ENCODE measurements at regions not wholly inside any gene's neighbourhood (a gene's known extent, or its start where the extent isn't known, plus 50 kb on each side); places are given as distances from the start of the nearest gene placed in this dataset.

GRCh38 chr14:84435820-84436324 lies 1094.1 kb upstream of the FLRT2 start:
- no peaks in the 10 kb centered on the region for H3K36me3 ChIP-seq (ENCODE audit: control insufficient read depth in 1 of 2, insufficient read depth in 2 of 2, low read length in 2 of 2)
- no peak overlapping the region for H3K27ac ChIP-seq (ENCODE audit: low read depth, low read length)
- H3K23ac ChIP-seq (ENCODE audit: low read length) = no peak overlapping the region
- no peak overlapping the region for H4K12ac ChIP-seq (ENCODE audit: low read depth, low read length)
- no peak overlapping the region for H3K4me3 ChIP-seq (ENCODE audit: low read depth, low read length)
- H4K8ac ChIP-seq (ENCODE audit: low read depth, low read length) = no peak overlapping the region
- no peaks in the 10 kb centered on the region for H3K4me1 ChIP-seq (ENCODE audit: control insufficient read depth in 1 of 2, insufficient read depth in 2 of 2, low read length in 2 of 2)
- no peaks in the 10 kb centered on the region for H3K27me3 ChIP-seq (ENCODE audit: insufficient read depth, low read length)
- no peaks in the 10 kb centered on the region for H3K9me3 ChIP-seq (ENCODE audit: insufficient read depth, low read depth, low read length)
- H4K91ac ChIP-seq (ENCODE audit: low read depth, low read length) = no peak overlapping the region
- H3K18ac ChIP-seq (ENCODE audit: low read length) = no peak overlapping the region
- H2BK5ac ChIP-seq (ENCODE audit: low read depth, low read length, poor library complexity) = no peak overlapping the region
- no peaks in the 10 kb centered on the region for H3K79me1 ChIP-seq (ENCODE audit: low read length)
- no peaks in the 10 kb centered on the region for H3K79me2 ChIP-seq (ENCODE audit: control insufficient read depth, insufficient read depth, low read length, poor library complexity)
- H2AFZ ChIP-seq (ENCODE audit: insufficient read depth, low read length, poor library complexity) = no peak overlapping the region
- H2BK120ac ChIP-seq (ENCODE audit: insufficient read depth, low read length, poor library complexity) = no peak overlapping the region
- no peak overlapping the region for H3K14ac ChIP-seq (ENCODE audit: low read length)
- no peak overlapping the region for H3K9ac ChIP-seq (ENCODE audit: low read length)
- no peak overlapping the region for H2BK12ac ChIP-seq (ENCODE audit: low read length)
- no peak overlapping the region for H2AK5ac ChIP-seq (ENCODE audit: low read length)
- H3K4ac ChIP-seq (ENCODE audit: low read depth, low read length) = no peak overlapping the region
- H3K4me2 ChIP-seq (ENCODE audit: low read length) = no peak overlapping the region
- no CpG with 5 or more reads among the region's 1 CpG for WGBS (ENCODE audit: extremely low coverage, insufficient coverage, insufficient read length)
- DNase-seq = no peak

GRCh38 chr14:84436528-84436927 lies 1093.4 kb upstream of the FLRT2 start:
- no peak overlapping the region for H3K4ac ChIP-seq (ENCODE audit: low read depth, low read length)

GRCh38 chr14:84442521-84442920 lies 1087.4 kb upstream of the FLRT2 start:
- no peaks in the 10 kb centered on the region for H3K36me3 ChIP-seq (ENCODE audit: control insufficient read depth in 1 of 2, insufficient read depth in 2 of 2, low read length in 2 of 2)
- H4K91ac ChIP-seq (ENCODE audit: low read depth, low read length) = no peak overlapping the region
- H2BK12ac ChIP-seq (ENCODE audit: low read length) = no peak overlapping the region
- H2AK5ac ChIP-seq (ENCODE audit: low read length) = no peak overlapping the region
- H3K27me3 ChIP-seq (ENCODE audit: insufficient read depth, low read length) = no peaks in the 10 kb centered on the region
- WGBS (ENCODE audit: extremely low coverage, insufficient coverage, insufficient read length) = no CpG with 5 or more reads among the region's 5 CpGs
- H4K12ac ChIP-seq (ENCODE audit: low read depth, low read length) = no peak overlapping the region
- no peak overlapping the region for H3K18ac ChIP-seq (ENCODE audit: low read length)
- H3K4me3 ChIP-seq (ENCODE audit: low read depth, low read length) = no peak overlapping the region
- no peak overlapping the region for H2BK120ac ChIP-seq (ENCODE audit: insufficient read depth, low read length, poor library complexity)
- H2AFZ ChIP-seq (ENCODE audit: insufficient read depth, low read length, poor library complexity) = no peak overlapping the region
- H3K4me1 ChIP-seq (ENCODE audit: control insufficient read depth in 1 of 2, insufficient read depth in 2 of 2, low read length in 2 of 2) = no peaks in the 10 kb centered on the region
- no peak overlapping the region for H3K4ac ChIP-seq (ENCODE audit: low read depth, low read length)
- H3K23ac ChIP-seq (ENCODE audit: low read length) = no peak overlapping the region
- H2BK5ac ChIP-seq (ENCODE audit: low read depth, low read length, poor library complexity) = no peak overlapping the region
- no peaks in the 10 kb centered on the region for H3K79me1 ChIP-seq (ENCODE audit: low read length)
- no peak for DNase-seq
- no peaks in the 10 kb centered on the region for H3K9me3 ChIP-seq (ENCODE audit: insufficient read depth, low read depth, low read length)
- H3K9ac ChIP-seq (ENCODE audit: low read length) = no peak overlapping the region
- no peaks in the 10 kb centered on the region for H3K79me2 ChIP-seq (ENCODE audit: control insufficient read depth, insufficient read depth, low read length, poor library complexity)
- no peak overlapping the region for H4K8ac ChIP-seq (ENCODE audit: low read depth, low read length)
- H3K14ac ChIP-seq (ENCODE audit: low read length) = no peak overlapping the region
- H3K4me2 ChIP-seq (ENCODE audit: low read length) = no peak overlapping the region
- H3K27ac ChIP-seq (ENCODE audit: low read depth, low read length) = no peak overlapping the region

More at GRCh38 chr14:84436528-84436927, 1093.4 kb upstream of the FLRT2 start:
- H2AK5ac ChIP-seq (ENCODE audit: low read length) = no peak overlapping the region
- no CpG with 5 or more reads among the region's 2 CpGs for WGBS (ENCODE audit: extremely low coverage, insufficient coverage, insufficient read length)
- no peak overlapping the region for H4K12ac ChIP-seq (ENCODE audit: low read depth, low read length)
- no peak overlapping the region for H3K4me3 ChIP-seq (ENCODE audit: low read depth, low read length)
- H2BK120ac ChIP-seq (ENCODE audit: insufficient read depth, low read length, poor library complexity) = no peak overlapping the region
- H3K14ac ChIP-seq (ENCODE audit: low read length) = no peak overlapping the region
- H2AFZ ChIP-seq (ENCODE audit: insufficient read depth, low read length, poor library complexity) = no peak overlapping the region
- H2BK5ac ChIP-seq (ENCODE audit: low read depth, low read length, poor library complexity) = no peak overlapping the region
- H4K8ac ChIP-seq (ENCODE audit: low read depth, low read length) = no peak overlapping the region
- H3K9ac ChIP-seq (ENCODE audit: low read length) = no peak overlapping the region
- H3K9me3 ChIP-seq (ENCODE audit: insufficient read depth, low read depth, low read length) = no peaks in the 10 kb centered on the region
- no peaks in the 10 kb centered on the region for H3K79me1 ChIP-seq (ENCODE audit: low read length)
- no peak overlapping the region for H3K4me2 ChIP-seq (ENCODE audit: low read length)
- DNase-seq = no peak
- H4K91ac ChIP-seq (ENCODE audit: low read depth, low read length) = no peak overlapping the region
- H3K36me3 ChIP-seq (ENCODE audit: control insufficient read depth in 1 of 2, insufficient read depth in 2 of 2, low read length in 2 of 2) = no peaks in the 10 kb centered on the region
- H3K4me1 ChIP-seq (ENCODE audit: control insufficient read depth in 1 of 2, insufficient read depth in 2 of 2, low read length in 2 of 2) = no peaks in the 10 kb centered on the region
- H3K23ac ChIP-seq (ENCODE audit: low read length) = no peak overlapping the region
- H3K27me3 ChIP-seq (ENCODE audit: insufficient read depth, low read length) = no peaks in the 10 kb centered on the region
- no peak overlapping the region for H3K27ac ChIP-seq (ENCODE audit: low read depth, low read length)
- H3K18ac ChIP-seq (ENCODE audit: low read length) = no peak overlapping the region
- H2BK12ac ChIP-seq (ENCODE audit: low read length) = no peak overlapping the region
- no peaks in the 10 kb centered on the region for H3K79me2 ChIP-seq (ENCODE audit: control insufficient read depth, insufficient read depth, low read length, poor library complexity)

- Histone ChIP-seq H2BK120ac (ENCODE audit: insufficient read depth, low read length, poor library complexity) (no peak overlapping the region), H3K18ac (ENCODE audit: low read length) (no peak overlapping the region), H3K4ac (ENCODE audit: low read depth, low read length) (no peak overlapping the region), H4K12ac (ENCODE audit: low read depth, low read length) (no peak overlapping the region), H2AK5ac (ENCODE audit: low read length) (no peak overlapping the region), H4K8ac (ENCODE audit: low read depth, low read length) (no peak overlapping the region), H3K4me2 (ENCODE audit: low read length) (no peak overlapping the region), H2AFZ (ENCODE audit: insufficient read depth, low read length, poor library complexity) (no peak overlapping the region), H3K4me1 (ENCODE audit: control insufficient read depth in 1 of 2, insufficient read depth in 2 of 2, low read length in 2 of 2) (no peaks in the 10 kb centered on the region), H4K91ac (ENCODE audit: low read depth, low read length) (no peak overlapping the region), H3K9me3 (ENCODE audit: insufficient read depth, low read depth, low read length) (no peaks in the 10 kb centered on the region), H3K27ac (ENCODE audit: low read depth, low read length) (no peak overlapping the region), H3K36me3 (ENCODE audit: control insufficient read depth in 1 of 2, insufficient read depth in 2 of 2, low read length in 2 of 2) (no peaks in the 10 kb centered on the region), H2BK5ac (ENCODE audit: low read depth, low read length, poor library complexity) (no peak overlapping the region), H3K4me3 (ENCODE audit: low read depth, low read length) (no peak overlapping the region), H3K23ac (ENCODE audit: low read length) (no peak overlapping the region), H3K27me3 (ENCODE audit: insufficient read depth, low read length) (no peaks in the 10 kb centered on the region), H3K14ac (ENCODE audit: low read length) (no peak overlapping the region), H3K79me2 (ENCODE audit: control insufficient read depth, insufficient read depth, low read length, poor library complexity) (no peaks in the 10 kb centered on the region), H3K79me1 (ENCODE audit: low read length) (no peaks in the 10 kb centered on the region), H2BK12ac (ENCODE audit: low read length) (no peak overlapping the region), H3K9ac (ENCODE audit: low read length) (no peak overlapping the region)
- no peak for DNase-seq
- WGBS (ENCODE audit: extremely low coverage, insufficient coverage, insufficient read length) = no CpG with 5 or more reads among the region's 2 CpGs
These were observed 1084.5 kb upstream of the FLRT2 start for GRCh38 chr14:84445486-84445885.
